ENCODE measurements at regions not wholly inside any gene's neighbourhood (a gene's known extent, or its start where the extent isn't known, plus 50 kb on each side); places are given as distances from the start of the nearest gene placed in this dataset.

DNA sequence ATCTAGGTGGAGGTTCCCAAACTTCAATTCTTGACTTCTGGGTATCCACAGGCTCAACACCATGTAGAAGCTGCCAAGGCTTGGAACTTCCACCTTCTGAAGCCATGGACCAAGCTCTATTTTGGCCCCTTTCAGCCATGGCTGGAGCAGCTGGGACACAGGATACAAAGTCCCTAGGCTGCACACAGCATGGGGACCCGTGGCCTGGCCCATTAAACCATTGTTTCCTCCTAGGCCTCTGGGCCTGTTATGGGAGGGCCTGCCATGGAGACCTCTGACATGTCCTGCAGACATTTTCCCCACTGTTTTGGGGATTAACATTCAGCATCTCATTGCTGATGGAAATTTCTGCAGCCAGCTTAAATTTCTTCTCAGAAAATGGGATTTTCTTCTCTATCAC lies 1908.0 kb downstream of the EFNA5 start:
- TF ChIP-seq, protein P1, sequence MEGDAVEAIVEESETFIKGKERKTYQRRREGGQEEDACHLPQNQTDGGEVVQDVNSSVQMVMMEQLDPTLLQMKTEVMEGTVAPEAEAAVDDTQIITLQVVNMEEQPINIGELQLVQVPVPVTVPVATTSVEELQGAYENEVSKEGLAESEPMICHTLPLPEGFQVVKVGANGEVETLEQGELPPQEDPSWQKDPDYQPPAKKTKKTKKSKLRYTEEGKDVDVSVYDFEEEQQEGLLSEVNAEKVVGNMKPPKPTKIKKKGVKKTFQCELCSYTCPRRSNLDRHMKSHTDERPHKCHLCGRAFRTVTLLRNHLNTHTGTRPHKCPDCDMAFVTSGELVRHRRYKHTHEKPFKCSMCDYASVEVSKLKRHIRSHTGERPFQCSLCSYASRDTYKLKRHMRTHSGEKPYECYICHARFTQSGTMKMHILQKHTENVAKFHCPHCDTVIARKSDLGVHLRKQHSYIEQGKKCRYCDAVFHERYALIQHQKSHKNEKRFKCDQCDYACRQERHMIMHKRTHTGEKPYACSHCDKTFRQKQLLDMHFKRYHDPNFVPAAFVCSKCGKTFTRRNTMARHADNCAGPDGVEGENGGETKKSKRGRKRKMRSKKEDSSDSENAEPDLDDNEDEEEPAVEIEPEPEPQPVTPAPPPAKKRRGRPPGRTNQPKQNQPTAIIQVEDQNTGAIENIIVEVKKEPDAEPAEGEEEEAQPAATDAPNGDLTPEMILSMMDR (conservative IDR thresholded peaks at IDR 0.05; ENCODE audit: low read length): no peak
- no peak for TF ChIP-seq EZH2phosphoT487 (IDR thresholded peaks at IDR 0.05; ENCODE audit: borderline replicate concordance, low read depth, low read length)
